MCF 10A (cell line): ENCODE measurements at regions not wholly inside any gene's neighbourhood (a gene's known extent, or its start where the extent isn't known, plus 50 kb on each side); places are given as distances from the start of the nearest gene placed in this dataset.
A peak's percentile ranks its signal among the peaks of the same experiment; 100 is the strongest.
"Not testable (repeated sequence)": the region's sequence is repeated elsewhere in the genome, so short reads cannot be mapped to it uniquely, and the experiment has no call there.

ENCODE experiments used
- BruUV-seq: library from RNA; stranded (reverse); fragments of 400-500 nt; replicated peaks from 2 replicates; lab custom pipeline; 2021; lab: Mats Ljungman, UMichigan
- CTCF ChIA-PET: fragments of 300-600 bp; sonication (Branson Sonifier 250); formaldehyde crosslinking; extraction: SDS; loops from one replicate; lab custom pipeline; 2021; ENCODE audit warnings: antibody characterized with exemption, inconsistent platforms; lab: Yijun Ruan, JAX
- POLR2A ChIA-PET: fragments of 300-600, 350-650 bp; sonication (Branson Sonifier 250); formaldehyde crosslinking; extraction: SDS; loops from one replicate; lab custom pipeline; 2020; ENCODE audit warnings: antibody characterized with exemption, inconsistent platforms; lab: Yijun Ruan, JAX
- DNase-seq: peaks from one replicate; pipeline ENCODE4 v3.0.0-alpha.2; 2018; ENCODE audit not compliant: unreplicated experiment
- H3K27ac Mint-ChIP-seq: one replicate; pipeline ENCODE4 v1.8.0; 2022; ENCODE audit warnings: mild to moderate bottlenecking, low read depth, mixed read lengths; ENCODE audit not compliant: unreplicated experiment
- H3K27me3 Mint-ChIP-seq: one replicate; pipeline ENCODE4 v1.8.0; 2022; ENCODE audit warnings: mixed read lengths; ENCODE audit not compliant: insufficient read depth, unreplicated experiment
- H3K36me3 Mint-ChIP-seq: one replicate; pipeline ENCODE4 v1.8.0; 2022; ENCODE audit warnings: mild to moderate bottlenecking, moderate library complexity, mixed read lengths; ENCODE audit not compliant: insufficient read depth, unreplicated experiment
- H3K4me1 Mint-ChIP-seq: one replicate; pipeline ENCODE4 v1.8.0; 2022; ENCODE audit warnings: mixed read lengths; ENCODE audit not compliant: insufficient read depth, unreplicated experiment
- H3K4me3 Mint-ChIP-seq: one replicate; pipeline ENCODE4 v1.8.0; 2022; ENCODE audit warnings: mild to moderate bottlenecking, moderate library complexity, mixed read lengths; ENCODE audit not compliant: unreplicated experiment
- H3K9me3 Mint-ChIP-seq: one replicate; pipeline ENCODE4 v1.8.0; 2022; ENCODE audit warnings: mixed read lengths; ENCODE audit not compliant: unreplicated experiment
- intact Hi-C: fragments of 100-400 bp; cut with micrococcal nuclease; formaldehyde crosslinking; loops from 2 replicates; pipeline ENCODE4 v1.14.1; 2022
- TF ChIP-seq, protein P1 (sequence below): fragments of 200-600 bp; IDR thresholded peaks from one replicate; pipeline ENCODE4 v1.8.0; 2022; ENCODE audit warnings: antibody characterized with exemption, mild to moderate bottlenecking; ENCODE audit not compliant: unreplicated experiment

DNA sequence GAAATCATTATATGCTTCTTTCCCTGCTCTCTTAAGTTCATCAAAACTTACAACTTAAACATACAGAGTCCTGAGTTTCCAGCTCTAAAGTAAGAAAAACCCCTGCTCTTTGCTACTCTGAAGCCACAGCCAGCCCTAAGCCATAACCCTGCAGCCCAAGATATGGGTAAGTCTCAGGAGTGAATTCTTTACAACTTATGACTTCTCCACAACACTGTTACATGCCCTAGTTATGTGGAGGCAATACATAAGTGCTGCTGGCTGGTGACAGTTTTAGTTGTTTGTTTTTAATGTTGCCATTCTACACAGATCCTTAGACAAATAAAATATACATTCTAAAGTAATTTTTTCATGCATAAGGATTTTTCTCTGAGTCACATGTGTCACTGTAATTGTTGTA, 100.2 kb downstream of the FBXO8 start:
- Mint-ChIP-seq H3K27me3 (peaks cover 83% of the 10 kb centered on the region), H3K36me3 (no peaks in the 10 kb centered on the region), H3K4me3 (no peak overlapping the region), H3K27ac (no peak overlapping the region), H3K4me1 (no peaks in the 10 kb centered on the region), H3K9me3 (no peaks in the 10 kb centered on the region)
- ChIA-PET POLR2A (no interaction called here), CTCF (interaction anchor here (0.5 to 1.0 kb wide), 2 partner anchors 116 to 678 kb away, joined by 3 read pairs; no protein-coding TSS in a partner anchor)
- intact Hi-C loops = no loop called here
- DNase-seq = no peak
- TF ChIP-seq, protein P1, sequence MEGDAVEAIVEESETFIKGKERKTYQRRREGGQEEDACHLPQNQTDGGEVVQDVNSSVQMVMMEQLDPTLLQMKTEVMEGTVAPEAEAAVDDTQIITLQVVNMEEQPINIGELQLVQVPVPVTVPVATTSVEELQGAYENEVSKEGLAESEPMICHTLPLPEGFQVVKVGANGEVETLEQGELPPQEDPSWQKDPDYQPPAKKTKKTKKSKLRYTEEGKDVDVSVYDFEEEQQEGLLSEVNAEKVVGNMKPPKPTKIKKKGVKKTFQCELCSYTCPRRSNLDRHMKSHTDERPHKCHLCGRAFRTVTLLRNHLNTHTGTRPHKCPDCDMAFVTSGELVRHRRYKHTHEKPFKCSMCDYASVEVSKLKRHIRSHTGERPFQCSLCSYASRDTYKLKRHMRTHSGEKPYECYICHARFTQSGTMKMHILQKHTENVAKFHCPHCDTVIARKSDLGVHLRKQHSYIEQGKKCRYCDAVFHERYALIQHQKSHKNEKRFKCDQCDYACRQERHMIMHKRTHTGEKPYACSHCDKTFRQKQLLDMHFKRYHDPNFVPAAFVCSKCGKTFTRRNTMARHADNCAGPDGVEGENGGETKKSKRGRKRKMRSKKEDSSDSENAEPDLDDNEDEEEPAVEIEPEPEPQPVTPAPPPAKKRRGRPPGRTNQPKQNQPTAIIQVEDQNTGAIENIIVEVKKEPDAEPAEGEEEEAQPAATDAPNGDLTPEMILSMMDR = no peak
- BruUV-seq = no TSS peak

DNA sequence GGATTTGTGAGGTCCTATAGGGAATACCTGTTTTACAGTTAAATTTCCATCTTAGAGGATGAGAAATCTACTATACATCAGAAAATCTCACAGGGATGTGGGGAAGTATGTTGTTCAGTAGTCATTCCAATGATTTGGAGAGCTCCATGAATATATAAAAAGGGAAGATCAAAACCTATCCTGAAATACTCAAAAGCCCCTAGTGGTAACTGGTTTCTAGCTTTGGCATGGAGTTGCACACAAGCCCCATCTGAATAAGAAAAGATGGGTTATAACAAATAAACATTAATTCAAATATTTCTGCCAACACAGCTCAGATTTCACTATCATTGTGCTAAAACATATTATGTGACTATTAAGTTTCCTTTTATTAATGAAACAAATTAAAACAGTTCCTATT, 101.6 kb downstream of the FBXO8 start:
- no peaks in the 10 kb centered on the region for H3K4me1 Mint-ChIP-seq

DNA sequence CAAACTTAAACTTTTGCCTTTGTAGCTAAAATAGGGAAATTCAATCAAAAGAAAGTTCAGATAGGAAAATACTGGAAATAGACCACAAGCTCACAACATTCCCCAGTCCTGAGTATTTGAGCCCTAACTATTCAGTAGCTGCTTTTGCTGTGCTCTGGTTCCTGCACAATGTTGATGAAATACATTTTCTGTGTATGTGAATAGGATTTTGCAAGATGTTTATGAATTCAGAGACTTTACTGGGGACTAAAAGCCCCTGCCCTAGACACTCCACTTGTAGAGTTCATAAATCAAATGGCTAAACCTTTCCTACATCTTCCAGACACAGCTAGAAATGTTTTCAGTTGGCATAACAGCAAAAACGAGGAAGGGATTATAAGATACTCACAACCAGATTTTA, 105.9 kb downstream of the FBXO8 start:
- Mint-ChIP-seq H3K4me1 (no peaks in the 10 kb centered on the region), H3K36me3 (no peaks in the 10 kb centered on the region), H3K9me3 (no peaks in the 10 kb centered on the region), H3K27ac (no peak overlapping the region), H3K27me3 (peaks cover 81% of the 10 kb centered on the region), H3K4me3 (no peak overlapping the region)
- intact Hi-C loops = no loop called here
- no peak for DNase-seq
- ChIA-PET POLR2A (no interaction called here), CTCF (interaction anchor here (0.6 kb wide), 1 partner anchor 1696 kb away, joined by 3 read pairs; no protein-coding TSS in a partner anchor)
- TF ChIP-seq, protein P1 = no peak
- BruUV-seq = no TSS peak

More for the DNA sequence above, 101.6 kb downstream of the FBXO8 start:
- no TSS peak for BruUV-seq
- ChIA-PET CTCF (interaction anchor here (0.6 kb wide), 1 partner anchor 1256 kb away, joined by 3 read pairs; no protein-coding TSS in a partner anchor), POLR2A (interaction anchor here (0.8 kb wide), 1 partner anchor 9 kb away, joined by 3 read pairs; no protein-coding TSS in a partner anchor)
- Mint-ChIP-seq H3K4me3 (no peak overlapping the region), H3K27me3 (peaks cover 83% of the 10 kb centered on the region), H3K36me3 (no peaks in the 10 kb centered on the region), H3K9me3 (no peaks in the 10 kb centered on the region), H3K27ac (no peak overlapping the region)
- TF ChIP-seq, protein P1 = peak; percentile 6
- intact Hi-C loops = no loop called here
- no peak for DNase-seq

DNA sequence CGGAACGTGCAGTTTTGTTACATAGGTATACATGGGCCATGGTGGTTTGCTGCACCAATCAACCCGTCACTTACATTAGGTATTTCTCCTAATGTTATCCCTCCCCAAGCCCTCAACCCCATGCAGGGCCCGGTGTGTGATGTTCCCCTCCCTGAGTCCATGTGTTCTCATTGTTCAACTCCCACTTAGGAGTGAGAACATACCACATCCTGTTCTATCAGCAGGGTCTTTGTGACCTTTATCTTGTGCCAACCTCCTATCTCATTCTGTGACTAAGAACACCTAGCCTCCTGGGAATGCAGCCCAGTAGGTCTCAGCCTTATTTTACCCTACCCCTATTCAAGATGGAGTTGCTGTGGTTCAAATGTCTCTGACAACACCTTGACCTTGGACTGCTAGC, 107.6 kb downstream of the FBXO8 start:
- DNase-seq, H3K9me3 Mint-ChIP-seq, H3K36me3 Mint-ChIP-seq, CTCF ChIA-PET, intact Hi-C loops, H3K4me1 Mint-ChIP-seq, BruUV-seq, H3K4me3 Mint-ChIP-seq, POLR2A ChIA-PET, H3K27ac Mint-ChIP-seq: not testable (repeated sequence)
- peaks cover 88% of the 10 kb centered on the region for H3K27me3 Mint-ChIP-seq

DNA sequence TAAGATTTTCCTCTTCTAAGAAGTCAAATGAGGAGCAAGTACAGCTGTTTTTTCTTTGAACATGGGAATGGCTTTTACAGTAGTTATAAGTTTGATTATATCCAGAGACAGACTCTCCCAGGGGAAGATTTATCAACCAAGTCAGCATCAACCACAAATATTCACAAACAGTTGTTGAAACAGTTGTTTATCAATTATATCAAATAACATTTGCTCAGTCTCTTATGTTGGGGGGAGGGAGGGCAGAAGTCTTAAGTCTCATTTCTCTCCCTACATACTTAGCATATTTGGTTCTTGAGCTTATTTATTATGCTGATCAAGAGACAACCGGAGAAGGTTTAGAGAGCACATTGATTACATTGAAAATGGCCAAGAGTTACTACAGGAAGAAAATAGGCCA, 110.1 kb downstream of the FBXO8 start:
- no peaks in the 10 kb centered on the region for H3K36me3 Mint-ChIP-seq
- H3K27ac Mint-ChIP-seq = no peak overlapping the region
- intact Hi-C loops = no loop called here
- TF ChIP-seq, protein P1 = no peak
- ChIA-PET POLR2A (interaction anchor here (0.8 kb wide), 1 partner anchor 9 kb away, joined by 3 read pairs; no protein-coding TSS in a partner anchor), CTCF (interaction anchor here (0.5 kb wide), 1 partner anchor 62 kb away, joined by 3 read pairs; no protein-coding TSS in a partner anchor)
- H3K4me3 Mint-ChIP-seq = no peak overlapping the region
- peaks cover 93% of the 10 kb centered on the region for H3K27me3 Mint-ChIP-seq
- H3K4me1 Mint-ChIP-seq = no peaks in the 10 kb centered on the region
- H3K9me3 Mint-ChIP-seq = no peaks in the 10 kb centered on the region
- BruUV-seq = no TSS peak
- no peak for DNase-seq
